DND-41 (cell line): ENCODE measurements at regions not wholly inside any gene's neighbourhood (a gene's known extent, or its start where the extent isn't known, plus 50 kb on each side); places are given as distances from the start of the nearest gene placed in this dataset.

Experiments used
- EZH2 ChIP-seq: IDR thresholded peaks from 3 replicates; pipeline ENCODE4 v1.6.1; 2012; ENCODE audit warnings: borderline replicate concordance, low read depth, mild to moderate bottlenecking, moderate library complexity, low read length, inconsistent platforms; ENCODE audit not compliant: severe bottlenecking
- TF ChIP-seq, protein P1 (sequence below): IDR thresholded peaks from 2 replicates; pipeline ENCODE4 v1.5.1; 2012; ENCODE audit warnings: borderline replicate concordance, low read length, moderate library complexity, mild to moderate bottlenecking; ENCODE audit not compliant: poor library complexity, severe bottlenecking; ENCODE audit errors: extremely low read depth

DNA sequence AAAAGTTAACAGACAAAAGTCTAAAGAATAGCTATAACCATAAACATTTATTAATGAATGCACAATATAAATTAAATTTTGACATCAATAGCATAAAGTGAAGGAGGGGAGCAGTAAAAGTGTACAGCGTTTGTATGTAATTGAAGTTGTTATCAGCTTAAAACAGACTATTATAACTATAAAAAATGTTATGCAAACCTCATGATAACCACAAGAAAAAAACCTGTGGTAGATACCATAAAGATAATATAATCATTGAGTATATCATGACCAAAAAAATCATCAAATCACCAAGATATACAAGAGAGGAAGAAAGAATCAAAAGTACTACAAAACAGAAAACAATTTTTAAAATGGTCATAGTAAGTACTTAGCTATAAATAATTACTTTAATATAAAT, 122.1 kb upstream of the ID2 start:
- TF ChIP-seq, protein P1, sequence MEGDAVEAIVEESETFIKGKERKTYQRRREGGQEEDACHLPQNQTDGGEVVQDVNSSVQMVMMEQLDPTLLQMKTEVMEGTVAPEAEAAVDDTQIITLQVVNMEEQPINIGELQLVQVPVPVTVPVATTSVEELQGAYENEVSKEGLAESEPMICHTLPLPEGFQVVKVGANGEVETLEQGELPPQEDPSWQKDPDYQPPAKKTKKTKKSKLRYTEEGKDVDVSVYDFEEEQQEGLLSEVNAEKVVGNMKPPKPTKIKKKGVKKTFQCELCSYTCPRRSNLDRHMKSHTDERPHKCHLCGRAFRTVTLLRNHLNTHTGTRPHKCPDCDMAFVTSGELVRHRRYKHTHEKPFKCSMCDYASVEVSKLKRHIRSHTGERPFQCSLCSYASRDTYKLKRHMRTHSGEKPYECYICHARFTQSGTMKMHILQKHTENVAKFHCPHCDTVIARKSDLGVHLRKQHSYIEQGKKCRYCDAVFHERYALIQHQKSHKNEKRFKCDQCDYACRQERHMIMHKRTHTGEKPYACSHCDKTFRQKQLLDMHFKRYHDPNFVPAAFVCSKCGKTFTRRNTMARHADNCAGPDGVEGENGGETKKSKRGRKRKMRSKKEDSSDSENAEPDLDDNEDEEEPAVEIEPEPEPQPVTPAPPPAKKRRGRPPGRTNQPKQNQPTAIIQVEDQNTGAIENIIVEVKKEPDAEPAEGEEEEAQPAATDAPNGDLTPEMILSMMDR, result no peak
- TF ChIP-seq EZH2, result no peak
